ENCODE measurements at regions not wholly inside any gene's neighbourhood (a gene's known extent, or its start where the extent isn't known, plus 50 kb on each side); places are given as distances from the start of the nearest gene placed in this dataset.

- DNase-seq (ENCODE audit: low read depth) = no peak
Observed at GRCh38 chr12:23209793-23210192, 584.8 kb downstream of the ETNK1 start.

GRCh38 chr12:23210573-23210972 lies 585.6 kb downstream of the ETNK1 start:
- H3K4me3 ChIP-seq (ENCODE audit: low read depth, low read length) = no peak overlapping the region
- DNase-seq (ENCODE audit: low read depth) = no peak
- no peaks in the 10 kb centered on the region for H3K36me3 ChIP-seq (ENCODE audit: control insufficient read depth, insufficient read depth, low read length)
- TF ChIP-seq CTCF (IDR thresholded peaks at IDR 0.05; ENCODE audit: insufficient read depth, low read length, poor library complexity, severe bottlenecking) = no peak
- no peaks in the 10 kb centered on the region for H3K27me3 ChIP-seq (ENCODE audit: control insufficient read depth, insufficient read depth, low read length)

More at GRCh38 chr12:23209793-23210192, 584.8 kb downstream of the ETNK1 start:
- Histone ChIP-seq H3K4me3 (ENCODE audit: low read depth, low read length) (no peak overlapping the region), H3K27me3 (ENCODE audit: control insufficient read depth, insufficient read depth, low read length) (no peaks in the 10 kb centered on the region), H3K36me3 (ENCODE audit: control insufficient read depth, insufficient read depth, low read length) (no peaks in the 10 kb centered on the region)
- TF ChIP-seq CTCF (IDR thresholded peaks at IDR 0.05; ENCODE audit: insufficient read depth, low read length, poor library complexity, severe bottlenecking) = no peak

- TF ChIP-seq CTCF (IDR thresholded peaks at IDR 0.05; ENCODE audit: insufficient read depth, low read length, poor library complexity, severe bottlenecking) = no peak
- H3K4me3 ChIP-seq (ENCODE audit: low read depth, low read length) = no peak overlapping the region
- H3K36me3 ChIP-seq (ENCODE audit: control insufficient read depth, insufficient read depth, low read length) = no peaks in the 10 kb centered on the region
- no peak for DNase-seq (ENCODE audit: low read depth)
- no peaks in the 10 kb centered on the region for H3K27me3 ChIP-seq (ENCODE audit: control insufficient read depth, insufficient read depth, low read length)
Observed at GRCh38 chr12:23211384-23212320, 586.7 kb downstream of the ETNK1 start.

- no peak overlapping the region for H3K4me3 ChIP-seq (ENCODE audit: low read depth, low read length)
- no peaks in the 10 kb centered on the region for H3K36me3 ChIP-seq (ENCODE audit: control insufficient read depth, insufficient read depth, low read length)
- TF ChIP-seq CTCF (IDR thresholded peaks at IDR 0.05; ENCODE audit: insufficient read depth, low read length, poor library complexity, severe bottlenecking) = no peak
- H3K27me3 ChIP-seq (ENCODE audit: control insufficient read depth, insufficient read depth, low read length) = no peaks in the 10 kb centered on the region
- no peak for DNase-seq (ENCODE audit: low read depth)
Observed at GRCh38 chr12:23217158-23217557, 592.2 kb downstream of the ETNK1 start.

- TF ChIP-seq CTCF (IDR thresholded peaks at IDR 0.05; ENCODE audit: insufficient read depth, low read length, poor library complexity, severe bottlenecking) = no peak
- no peaks in the 10 kb centered on the region for H3K36me3 ChIP-seq (ENCODE audit: control insufficient read depth, insufficient read depth, low read length)
Observed at GRCh38 chr12:23217667-23218066, 592.7 kb downstream of the ETNK1 start.

More at GRCh38 chr12:23217667-23218066, 592.7 kb downstream of the ETNK1 start:
- H3K27me3 ChIP-seq (ENCODE audit: control insufficient read depth, insufficient read depth, low read length) = no peaks in the 10 kb centered on the region
- DNase-seq (ENCODE audit: low read depth) = no peak
- H3K4me3 ChIP-seq (ENCODE audit: low read depth, low read length) = no peak overlapping the region

Data from kidney epithelial cell (primary cell).